ENCODE measurements at regions not wholly inside any gene's neighbourhood (a gene's known extent, or its start where the extent isn't known, plus 50 kb on each side); places are given as distances from the start of the nearest gene placed in this dataset.

DNA sequence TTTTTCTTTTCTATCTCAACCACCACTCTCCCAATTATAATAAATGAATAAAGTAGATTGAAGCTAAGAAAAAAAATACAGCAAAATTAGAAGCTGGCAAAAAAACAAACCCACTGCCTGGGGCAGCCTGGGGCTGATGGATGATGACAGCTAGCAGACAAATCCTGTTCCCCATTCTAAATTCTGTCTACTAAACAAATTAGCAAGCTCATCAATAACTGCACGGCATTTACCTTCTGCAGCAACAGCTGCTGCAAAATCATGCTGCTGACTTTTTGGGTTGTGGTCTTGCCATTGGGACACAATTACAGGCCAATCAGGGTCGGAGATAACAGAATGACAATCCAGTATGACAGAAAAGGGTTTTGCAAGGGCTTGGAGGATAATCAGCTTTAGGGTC, 443.6 kb upstream of the SOX5 start:
- Mint-ChIP-seq H3K4me3 (no peak overlapping the region), H3K4me1 (no peaks in the 10 kb centered on the region), H3K27me3 (no peaks in the 10 kb centered on the region), H3K36me3 (no peaks in the 10 kb centered on the region), H3K9me3 (ENCODE audit: low read depth) (no peaks in the 10 kb centered on the region), H3K27ac (no peak overlapping the region)
- CTCF ChIA-PET: no interaction called here
- ATAC-seq (no peak), DNase-seq (no peak)

DNA sequence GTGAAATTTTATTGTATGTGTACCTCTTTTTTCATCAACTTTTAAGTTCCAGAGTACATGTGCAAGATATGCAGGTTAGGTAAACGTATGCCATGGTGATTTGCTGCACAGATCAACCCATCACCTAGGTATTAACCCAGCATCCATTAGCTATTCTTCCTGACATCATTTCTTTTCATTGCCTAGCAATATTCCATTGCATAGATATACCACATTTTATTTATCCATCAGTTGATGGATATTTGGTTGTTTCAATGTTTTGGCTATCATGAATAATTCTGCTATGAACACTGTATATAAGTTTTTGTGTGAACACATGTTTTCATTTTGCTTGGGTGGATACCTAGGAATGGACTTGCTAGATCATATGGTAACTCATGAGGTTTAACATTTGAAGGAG, 439.9 kb upstream of the SOX5 start:
- no peak overlapping the region for H3K27ac Mint-ChIP-seq
- H3K9me3 Mint-ChIP-seq (ENCODE audit: low read depth): no peaks in the 10 kb centered on the region
- CTCF ChIA-PET: no interaction called here
- H3K4me3 Mint-ChIP-seq: no peak overlapping the region
- no peaks in the 10 kb centered on the region for H3K27me3 Mint-ChIP-seq
- DNase-seq: no peak
- no peaks in the 10 kb centered on the region for H3K4me1 Mint-ChIP-seq
- no peaks in the 10 kb centered on the region for H3K36me3 Mint-ChIP-seq
- no peak for ATAC-seq

DNA sequence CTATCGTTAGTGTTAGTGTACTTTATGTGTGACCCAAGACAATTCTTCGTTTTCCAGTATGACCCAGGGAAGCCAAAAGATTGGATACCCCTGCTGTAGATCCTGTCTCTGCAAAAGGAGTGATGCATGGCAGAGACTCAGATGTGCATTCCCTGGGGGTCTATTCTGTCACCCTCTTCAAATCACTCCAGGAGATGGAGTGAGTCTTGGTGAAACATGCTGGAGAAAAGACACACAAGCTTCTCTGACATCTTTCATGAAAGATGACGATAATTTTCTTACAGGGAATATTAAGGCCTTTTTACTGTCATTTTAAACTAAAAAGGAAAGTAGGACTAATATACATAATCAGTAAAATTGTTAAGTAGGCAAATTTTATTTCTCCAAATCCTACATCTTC, 437.9 kb upstream of the SOX5 start:
- CTCF ChIA-PET: no interaction called here
- no peak for ATAC-seq
- Mint-ChIP-seq H3K36me3 (no peaks in the 10 kb centered on the region), H3K27me3 (no peaks in the 10 kb centered on the region), H3K4me1 (no peaks in the 10 kb centered on the region), H3K27ac (no peak overlapping the region), H3K4me3 (no peak overlapping the region), H3K9me3 (ENCODE audit: low read depth) (peaks cover 3% of the 10 kb centered on the region)
- no peak for DNase-seq

DNA sequence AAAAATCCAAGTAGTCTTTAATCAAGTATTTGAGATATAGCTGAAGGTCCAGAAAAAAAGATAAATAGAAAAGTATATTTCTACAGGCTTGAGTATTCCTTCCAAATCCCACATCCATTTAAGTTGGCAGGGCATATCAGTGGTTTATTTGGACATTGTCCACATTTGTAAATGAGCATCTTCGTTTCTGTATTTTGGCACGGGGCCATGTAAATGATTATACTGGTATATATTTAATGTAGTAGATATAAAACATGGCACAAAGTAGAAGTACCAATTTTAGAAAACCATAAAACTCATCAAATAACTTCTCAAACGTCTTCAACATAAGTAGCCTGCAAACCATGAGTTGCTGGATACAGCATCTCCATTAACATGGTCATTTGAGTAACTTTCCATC, 437.4 kb upstream of the SOX5 start:
- H3K36me3 Mint-ChIP-seq: no peaks in the 10 kb centered on the region
- CTCF ChIA-PET: no interaction called here
- ATAC-seq: no peak

DNA sequence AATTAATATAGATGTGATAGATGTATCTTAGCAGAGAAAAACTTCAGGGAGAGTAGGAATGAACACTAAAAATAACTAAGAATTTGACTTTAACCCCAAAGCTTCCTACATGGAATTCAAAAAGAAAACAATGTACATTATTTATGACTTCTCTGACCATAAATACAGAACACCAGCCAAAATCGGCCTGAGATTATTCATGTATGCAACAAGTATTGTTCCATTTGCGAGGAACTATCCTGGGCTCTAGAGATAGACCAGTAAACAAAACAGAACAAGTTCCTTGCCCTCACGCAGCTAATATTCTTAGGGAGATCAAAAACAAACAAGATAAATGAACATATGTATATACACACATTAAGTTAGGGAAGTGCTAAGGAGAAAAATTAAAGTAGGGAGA, 432.3 kb upstream of the SOX5 start:
- Mint-ChIP-seq H3K4me3 (no peak overlapping the region), H3K27me3 (no peaks in the 10 kb centered on the region), H3K36me3 (no peaks in the 10 kb centered on the region), H3K9me3 (ENCODE audit: low read depth) (peaks cover 7% of the 10 kb centered on the region), H3K4me1 (no peaks in the 10 kb centered on the region), H3K27ac (no peak overlapping the region)
- ATAC-seq: no peak
- CTCF ChIA-PET: no interaction called here
- DNase-seq: no peak

More for the DNA sequence above, 437.4 kb upstream of the SOX5 start:
- no peak for DNase-seq
- H3K4me1 Mint-ChIP-seq: no peaks in the 10 kb centered on the region
- no peak overlapping the region for H3K27ac Mint-ChIP-seq
- no peak overlapping the region for H3K4me3 Mint-ChIP-seq
- no peaks in the 10 kb centered on the region for H3K27me3 Mint-ChIP-seq
- peaks cover 6% of the 10 kb centered on the region for H3K9me3 Mint-ChIP-seq (ENCODE audit: low read depth)

DNA sequence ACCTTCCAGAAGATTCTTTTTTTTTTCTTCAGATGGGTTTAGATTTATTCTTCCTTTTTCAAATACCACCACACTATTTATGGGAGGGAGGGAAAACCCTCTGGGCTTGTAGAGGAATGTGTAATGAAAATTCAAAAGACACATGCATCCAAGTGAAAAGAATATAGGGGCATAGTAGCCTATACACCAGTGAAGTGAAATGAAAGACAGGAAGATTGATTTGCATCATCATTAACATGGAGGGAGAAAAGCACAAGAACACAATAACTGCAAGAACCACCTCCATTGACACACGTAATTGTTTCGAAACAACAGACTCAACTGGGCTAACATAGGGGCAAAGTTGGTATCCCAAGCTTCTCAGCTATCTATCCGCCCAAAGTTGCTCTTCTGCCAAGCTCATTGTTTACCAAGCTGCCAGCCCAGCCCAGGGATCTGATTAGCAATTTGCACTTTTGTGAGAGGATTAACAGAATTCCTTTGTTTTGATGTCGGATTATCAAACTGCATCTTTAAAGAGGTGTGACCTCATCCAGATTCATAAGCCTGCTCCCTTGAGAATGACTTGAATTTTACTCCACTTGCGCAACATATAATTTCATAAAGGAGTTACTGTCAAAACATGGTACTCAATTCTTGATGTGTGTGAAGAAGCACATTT, 430.5 kb upstream of the SOX5 start:
- Mint-ChIP-seq H3K36me3 (no peaks in the 10 kb centered on the region), H3K9me3 (ENCODE audit: low read depth) (peaks cover 7% of the 10 kb centered on the region), H3K4me3 (no peak overlapping the region), H3K4me1 (no peaks in the 10 kb centered on the region), H3K27ac (no peak overlapping the region), H3K27me3 (no peaks in the 10 kb centered on the region)
- no peak for ATAC-seq
- no peak for DNase-seq
- CTCF ChIA-PET: no interaction called here

DNA sequence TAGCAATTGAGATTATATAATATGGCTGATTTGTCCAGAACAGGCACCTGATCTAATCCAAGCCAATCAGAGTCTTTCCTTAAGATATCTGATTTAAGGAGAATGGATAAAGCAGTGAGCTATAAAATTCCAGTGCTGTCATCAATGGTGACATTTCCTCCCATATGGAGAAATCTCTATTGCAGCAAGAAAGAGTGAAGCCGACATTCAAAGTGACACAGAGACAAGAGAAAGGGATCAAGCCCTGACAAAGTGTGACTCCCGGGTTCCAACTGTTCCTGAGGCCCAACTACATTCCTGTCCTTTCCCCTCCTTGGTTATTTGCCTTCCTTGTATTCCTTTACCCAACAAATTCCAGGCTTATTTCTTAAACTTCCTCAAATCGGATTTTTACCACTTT, 430.0 kb upstream of the SOX5 start:
- H3K27ac Mint-ChIP-seq: no peak overlapping the region
- peaks cover 7% of the 10 kb centered on the region for H3K9me3 Mint-ChIP-seq (ENCODE audit: low read depth)
- ATAC-seq (no peak), DNase-seq (no peak)
- CTCF ChIA-PET: no interaction called here
- H3K4me1 Mint-ChIP-seq: no peaks in the 10 kb centered on the region
- H3K36me3 Mint-ChIP-seq: no peaks in the 10 kb centered on the region
- H3K27me3 Mint-ChIP-seq: no peaks in the 10 kb centered on the region
- H3K4me3 Mint-ChIP-seq: no peak overlapping the region

DNA sequence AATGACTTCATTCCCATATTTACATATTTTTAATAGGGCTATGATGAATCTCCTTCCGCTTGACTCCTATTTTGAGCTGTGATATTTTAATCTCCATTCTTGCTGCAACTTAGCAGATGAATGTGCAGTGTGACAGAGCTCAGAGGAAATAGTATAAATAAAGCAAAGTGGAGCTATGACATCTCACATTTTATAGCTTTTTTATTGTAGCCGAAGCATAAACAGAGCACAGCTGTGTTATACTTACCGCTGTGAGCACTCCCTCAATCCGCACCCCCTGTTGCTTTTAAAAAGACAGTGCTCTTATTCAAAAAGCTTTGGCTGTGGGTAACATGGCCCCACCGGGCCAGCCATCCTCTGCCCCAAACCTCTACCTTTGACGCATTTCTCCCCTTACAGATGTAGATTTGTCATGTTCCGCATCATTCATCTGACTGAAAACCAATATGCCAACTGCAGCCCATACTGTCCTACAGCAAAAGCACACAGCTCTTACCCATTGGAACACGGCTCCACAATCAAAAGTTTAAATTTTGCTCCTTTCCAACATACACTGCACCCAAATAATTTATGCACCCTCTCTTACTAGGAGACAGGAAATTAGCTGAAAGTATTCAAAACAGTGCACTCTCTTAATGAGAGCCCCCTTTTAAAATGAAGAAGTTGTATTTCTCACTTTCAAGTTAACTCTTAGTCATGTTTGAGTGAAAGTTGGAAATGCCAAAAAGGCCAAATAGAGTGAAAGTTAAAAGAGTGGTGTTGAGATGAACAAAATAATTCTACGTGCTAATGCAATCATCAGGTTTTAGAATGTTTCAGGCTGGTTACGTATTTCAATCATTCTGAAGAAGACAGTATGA, 429.3 kb upstream of the SOX5 start:
- CTCF ChIA-PET: no interaction called here
- Mint-ChIP-seq H3K9me3 (ENCODE audit: low read depth) (peaks cover 4% of the 10 kb centered on the region), H3K27me3 (no peaks in the 10 kb centered on the region), H3K4me1 (no peaks in the 10 kb centered on the region), H3K4me3 (no peak overlapping the region), H3K36me3 (no peaks in the 10 kb centered on the region), H3K27ac (no peak overlapping the region)
- ATAC-seq: no peak
- no peak for DNase-seq

DNA sequence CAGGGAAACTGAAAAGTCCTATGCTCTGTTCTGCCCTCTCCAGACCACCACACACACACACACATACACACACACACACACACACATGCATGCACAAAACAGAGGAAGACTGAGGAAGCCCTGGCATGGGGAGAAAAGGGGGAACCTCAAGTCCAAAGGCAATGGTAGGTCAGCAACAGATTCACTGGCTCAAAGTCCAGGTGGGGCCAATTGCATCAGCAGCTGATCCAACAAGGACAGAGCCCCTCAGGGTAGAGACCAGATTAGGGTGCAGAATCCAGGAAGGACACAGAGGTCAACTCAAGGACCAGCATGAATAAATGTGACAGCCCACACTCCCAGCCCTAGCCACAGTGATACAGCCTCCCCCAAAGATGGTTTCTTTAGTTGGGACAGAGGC, 425.0 kb upstream of the SOX5 start:
- no peak overlapping the region for H3K27ac Mint-ChIP-seq
- H3K4me1 Mint-ChIP-seq: no peaks in the 10 kb centered on the region
- no peaks in the 10 kb centered on the region for H3K9me3 Mint-ChIP-seq (ENCODE audit: low read depth)
- CTCF ChIA-PET: no interaction called here
- no peak overlapping the region for H3K4me3 Mint-ChIP-seq
- no peaks in the 10 kb centered on the region for H3K27me3 Mint-ChIP-seq
- H3K36me3 Mint-ChIP-seq: no peaks in the 10 kb centered on the region
- no peak for ATAC-seq
- no peak for DNase-seq

DNA sequence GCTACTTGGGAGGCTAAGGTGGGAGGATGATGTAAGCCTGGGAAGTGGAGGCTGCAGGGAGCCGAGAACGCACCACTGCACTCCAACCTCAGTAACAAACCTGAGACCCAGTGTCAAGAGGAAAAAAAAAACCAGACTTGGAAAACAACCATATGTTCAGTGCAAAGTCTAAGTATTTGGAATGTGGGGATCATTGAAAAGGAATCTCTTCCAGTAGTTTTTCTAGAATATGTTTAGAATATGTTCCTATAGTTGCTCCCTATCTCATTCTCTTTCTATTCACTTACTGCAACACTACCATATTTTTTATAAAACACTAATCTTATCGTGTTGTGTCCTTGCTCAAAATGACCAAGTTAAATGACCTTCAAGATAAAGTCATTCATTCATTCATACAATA, 423.5 kb upstream of the SOX5 start:
- H3K4me1 Mint-ChIP-seq: no peaks in the 10 kb centered on the region
- no peaks in the 10 kb centered on the region for H3K36me3 Mint-ChIP-seq
- H3K27ac Mint-ChIP-seq: no peak overlapping the region
- CTCF ChIA-PET: no interaction called here
- DNase-seq: no peak
- H3K27me3 Mint-ChIP-seq: no peaks in the 10 kb centered on the region
- no peak for ATAC-seq
- no peak overlapping the region for H3K4me3 Mint-ChIP-seq
- no peaks in the 10 kb centered on the region for H3K9me3 Mint-ChIP-seq (ENCODE audit: low read depth)

DNA sequence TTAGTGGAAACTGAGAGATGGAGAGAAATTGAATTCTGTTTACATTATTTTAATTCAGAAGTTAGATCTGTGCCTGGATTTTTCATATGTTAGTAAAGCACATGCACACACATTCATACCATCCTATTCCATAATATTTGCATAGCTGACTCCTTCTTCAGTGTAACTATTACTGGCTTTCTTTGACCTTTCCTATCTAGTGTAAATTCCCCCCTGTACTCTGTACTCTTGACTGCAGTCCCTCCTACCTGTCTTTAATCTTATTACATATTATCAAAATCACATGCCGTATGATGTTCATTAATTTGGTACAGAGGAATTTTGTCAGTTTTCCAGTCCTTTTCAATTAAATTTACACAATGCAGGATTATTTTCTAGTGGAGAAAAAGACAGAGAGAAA, 417.0 kb upstream of the SOX5 start:
- Mint-ChIP-seq H3K4me3 (no peak overlapping the region), H3K27ac (no peak overlapping the region), H3K9me3 (ENCODE audit: low read depth) (no peaks in the 10 kb centered on the region), H3K4me1 (no peaks in the 10 kb centered on the region), H3K36me3 (no peaks in the 10 kb centered on the region), H3K27me3 (no peaks in the 10 kb centered on the region)
- CTCF ChIA-PET: no interaction called here
- DNase-seq: no peak
- ATAC-seq: no peak

DNA sequence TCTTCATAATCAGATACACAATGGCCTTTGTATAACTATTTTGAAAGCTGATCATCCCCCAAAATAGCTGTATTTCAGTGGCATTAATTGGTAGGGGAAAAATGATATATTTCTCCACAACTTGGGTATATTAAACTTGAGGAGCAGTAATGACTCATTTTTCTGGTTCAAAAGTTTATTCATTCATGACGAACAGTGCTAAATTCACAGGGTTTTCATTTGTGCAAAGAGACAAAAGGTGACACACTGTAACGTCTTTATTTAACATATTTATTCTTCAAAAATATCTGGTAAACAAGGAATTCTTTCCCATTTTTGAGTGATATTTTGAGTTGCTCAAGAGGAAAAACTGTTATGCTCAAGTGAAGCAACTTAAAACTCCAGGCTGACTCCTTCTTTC, 415.5 kb upstream of the SOX5 start:
- Mint-ChIP-seq H3K27ac (no peak overlapping the region), H3K27me3 (no peaks in the 10 kb centered on the region)
- no peak for DNase-seq

DNA sequence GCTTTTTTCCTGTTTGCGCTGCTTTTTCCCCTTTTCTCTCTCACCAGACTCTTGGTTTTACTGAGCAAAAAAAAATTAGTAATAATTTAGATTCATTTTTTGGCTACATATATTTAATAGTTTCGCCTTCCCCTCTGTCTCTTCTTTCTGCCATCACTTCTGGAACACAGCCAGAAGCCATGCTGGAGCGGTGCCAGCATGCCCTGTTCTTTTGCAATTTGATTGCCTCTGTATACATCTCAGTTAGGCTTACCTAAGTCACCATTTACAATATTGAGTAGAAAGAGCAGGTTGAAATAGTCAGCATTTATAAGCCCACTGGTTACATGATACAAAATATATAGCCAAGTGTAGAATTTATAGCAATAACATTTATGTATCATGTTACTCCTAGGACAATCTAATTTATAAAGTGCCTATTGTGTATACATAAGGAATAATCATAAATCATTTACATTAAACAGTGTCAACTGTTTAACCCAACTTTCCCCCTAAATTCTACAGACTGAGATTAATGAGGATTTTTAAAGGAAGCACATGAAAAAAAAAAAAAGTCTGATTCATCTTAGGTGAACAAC, 413.8 kb upstream of the SOX5 start:
- Mint-ChIP-seq H3K27ac (no peak overlapping the region), H3K4me3 (no peak overlapping the region), H3K9me3 (ENCODE audit: low read depth) (no peaks in the 10 kb centered on the region), H3K27me3 (peaks cover 2% of the 10 kb centered on the region), H3K4me1 (no peaks in the 10 kb centered on the region), H3K36me3 (no peaks in the 10 kb centered on the region)
- no peak for DNase-seq
- CTCF ChIA-PET: no interaction called here
- ATAC-seq: no peak

More for the DNA sequence above, 415.5 kb upstream of the SOX5 start:
- Mint-ChIP-seq H3K36me3 (no peaks in the 10 kb centered on the region), H3K4me1 (no peaks in the 10 kb centered on the region), H3K9me3 (ENCODE audit: low read depth) (no peaks in the 10 kb centered on the region), H3K4me3 (no peak overlapping the region)
- no peak for ATAC-seq
- CTCF ChIA-PET: no interaction called here

DNA sequence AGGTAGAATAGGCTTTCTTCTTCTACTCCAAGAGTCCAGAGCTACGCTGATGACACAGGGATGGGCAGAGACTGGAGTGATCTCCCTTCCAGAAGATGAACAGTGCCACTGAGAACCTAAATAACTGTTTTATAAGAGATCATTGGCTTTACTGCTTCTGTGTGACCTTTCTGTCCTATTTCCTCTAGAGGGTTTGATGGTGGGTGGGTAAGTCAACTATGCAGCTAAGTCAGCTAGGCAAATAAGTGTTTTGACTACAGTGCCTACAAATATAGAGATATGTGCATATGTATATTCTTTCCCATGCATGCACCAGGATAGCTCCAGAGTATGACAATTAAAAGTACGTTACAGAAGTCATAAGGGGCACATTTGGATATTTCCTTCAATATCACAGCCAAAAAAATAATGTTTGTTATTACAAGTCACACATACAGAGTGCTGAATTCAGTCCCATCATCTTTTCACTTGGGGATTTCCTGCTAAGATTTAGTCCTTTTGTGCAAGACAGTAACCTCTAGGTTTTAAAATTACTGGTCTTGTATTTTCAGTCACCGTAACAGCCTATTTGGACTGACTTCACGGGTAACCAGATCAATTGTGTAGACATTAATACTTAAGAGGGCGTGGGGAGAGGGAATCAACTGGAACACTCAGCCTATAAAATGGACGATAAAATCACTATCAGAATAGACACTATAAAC, 412.6 kb upstream of the SOX5 start:
- no peak for DNase-seq
- ATAC-seq: no peak
- Mint-ChIP-seq H3K36me3 (no peaks in the 10 kb centered on the region), H3K27ac (no peak overlapping the region), H3K27me3 (peaks cover 2% of the 10 kb centered on the region), H3K4me3 (no peak overlapping the region), H3K9me3 (ENCODE audit: low read depth) (no peaks in the 10 kb centered on the region), H3K4me1 (no peaks in the 10 kb centered on the region)
- CTCF ChIA-PET: interaction anchor here (0.6 to 0.7 kb wide), 2 partner anchors 9 to 188 kb away, joined by 3 read pairs; no protein-coding TSS in a partner anchor
